GM21786 (cell line): ENCODE measurements at regions not wholly inside any gene's neighbourhood (a gene's known extent, or its start where the extent isn't known, plus 50 kb on each side); places are given as distances from the start of the nearest gene placed in this dataset.

Source experiments
- ATAC-seq: cut with Tn5 transposase; IDR thresholded peaks from one replicate; pipeline ENCODE4 v1.9.1; 2021; ENCODE audit not compliant: unreplicated experiment

- no peak for ATAC-seq
Observed at GRCh38 chr6:167672738-167673137, 154.0 kb upstream of the AFDN start.

- no peak for ATAC-seq
Observed at GRCh38 chr6:167673946-167674345, 152.8 kb upstream of the AFDN start.

GRCh38 chr6:167674486-167674885 is 152.2 kb upstream of the AFDN start:
- ATAC-seq = no peak

GRCh38 chr6:167676000-167676665 is 150.6 kb upstream of the AFDN start:
- no peak for ATAC-seq

- ATAC-seq = no peak
Observed at GRCh38 chr6:167676666-167677421, 149.9 kb upstream of the AFDN start.

GRCh38 chr6:167677422-167677789 is 149.3 kb upstream of the AFDN start:
- no peak for ATAC-seq

GRCh38 chr6:167678102-167679101 is 148.3 kb upstream of the AFDN start:
- no peak for ATAC-seq

GRCh38 chr6:167679122-167679736 is 147.5 kb upstream of the AFDN start:
- ATAC-seq = no peak

GRCh38 chr6:167679790-167680604 is 146.7 kb upstream of the AFDN start:
- ATAC-seq = no peak

GRCh38 chr6:167680605-167681149 is 146.0 kb upstream of the AFDN start:
- ATAC-seq = no peak

GRCh38 chr6:167682125-167682524 is 144.6 kb upstream of the AFDN start:
- ATAC-seq = no peak

- no peak for ATAC-seq
Observed at GRCh38 chr6:167682546-167683027, 144.1 kb upstream of the AFDN start.

GRCh38 chr6:167683028-167683862 is 143.5 kb upstream of the AFDN start:
- ATAC-seq = no peak

- ATAC-seq = no peak
Observed at GRCh38 chr6:167684276-167685104, 142.2 kb upstream of the AFDN start.

GRCh38 chr6:167685654-167686053 is 141.1 kb upstream of the AFDN start:
- no peak for ATAC-seq

GRCh38 chr6:167686204-167686893 is 140.4 kb upstream of the AFDN start:
- ATAC-seq = no peak

- no peak for ATAC-seq
Observed at GRCh38 chr6:167687116-167687725, 139.5 kb upstream of the AFDN start.
